ENCODE measurements at regions not wholly inside any gene's neighbourhood (a gene's known extent, or its start where the extent isn't known, plus 50 kb on each side); places are given as distances from the start of the nearest gene placed in this dataset.

DNA sequence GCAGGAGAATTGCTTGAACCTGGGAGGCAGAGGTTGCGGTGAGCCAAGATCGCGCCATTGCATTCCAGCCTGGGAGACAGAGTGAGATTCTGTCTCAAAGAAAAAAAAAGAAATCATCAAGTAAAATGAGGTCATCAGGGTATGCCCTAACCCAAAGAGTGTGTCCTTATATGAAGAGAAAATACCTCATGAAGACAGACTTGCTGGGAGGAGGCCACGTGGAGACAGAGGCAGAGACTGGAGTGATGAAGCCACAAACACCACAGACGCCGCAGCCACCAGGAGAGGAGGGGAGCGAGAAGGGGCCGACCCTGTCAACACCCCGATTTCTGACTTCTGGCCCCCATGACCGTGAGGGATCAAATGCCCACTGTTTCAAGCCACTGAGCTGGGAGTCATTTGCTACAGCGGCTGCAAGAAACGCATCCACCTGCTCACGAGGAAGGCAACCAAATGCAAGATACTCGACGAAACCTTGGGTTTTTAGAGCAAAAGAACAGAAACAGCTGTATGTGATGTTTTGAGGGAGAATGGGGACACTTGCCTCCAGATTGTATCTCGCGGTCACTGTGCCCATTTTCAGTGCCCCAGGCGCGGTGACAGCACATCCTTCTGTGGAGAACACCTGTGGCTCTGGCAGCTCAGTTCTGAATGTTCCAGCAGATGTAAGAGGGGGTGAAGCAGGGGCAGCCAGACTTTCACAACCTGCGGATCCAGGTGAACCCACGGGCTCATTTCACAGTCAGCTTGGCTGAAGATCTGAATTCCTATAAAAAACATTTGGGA is 1317.2 kb downstream of the TBC1D22A start:
- peaks cover 12% of the 10 kb centered on the region for H3K27me3 Mint-ChIP-seq (ENCODE audit: insufficient read depth, low read depth, poor library complexity)
- H3K4me3 Mint-ChIP-seq = no peak overlapping the region
- Histone ChIP-seq H3K27ac (ENCODE audit: low read depth) (no peak overlapping the region), H3K79me2 (replicated peaks; ENCODE audit: insufficient read depth) (no peaks in the 10 kb centered on the region), H3K36me3 (ENCODE audit: insufficient read depth) (no peaks in the 10 kb centered on the region), H2AFZ (no peak overlapping the region), H3K9me2 (ENCODE audit: insufficient read depth) (no peaks in the 10 kb centered on the region; the same call in 1 of the 2 replicates), H3F3A (replicated peaks; ENCODE audit: low read depth) (no peaks in the 10 kb centered on the region), H3K4me1 (ENCODE audit: insufficient read depth) (no peaks in the 10 kb centered on the region), H3K4me2 (no peak overlapping the region), H4K20me1 (replicated peaks; ENCODE audit: insufficient read depth) (no peaks in the 10 kb centered on the region), H3K27me3 (ENCODE audit: insufficient read depth) (no peaks in the 10 kb centered on the region), H3K4me3 (no peak overlapping the region)
- peaks cover 13% of the 10 kb centered on the region; the same call in 2 of the 3 replicates for H3K36me3 Mint-ChIP-seq (ENCODE audit: low read depth)
- H3K27ac Mint-ChIP-seq = no peak overlapping the region
- peaks cover 6% of the 10 kb centered on the region; the same call in 2 of the 3 replicates for H3K4me1 Mint-ChIP-seq
- ATAC-seq (no peak), DNase-seq (ENCODE audit: low spot score) (no peak)
- H3K9me3 Mint-ChIP-seq = peaks cover 12% of the 10 kb centered on the region
- TF ChIP-seq EZH2phosphoT487 (IDR thresholded peaks at IDR 0.05; ENCODE audit: unreplicated experiment) (no peak), POLR2AphosphoS5 (IDR thresholded peaks at IDR 0.05; ENCODE audit: low read depth) (no peak), ZNF331 (CRISPR knock-in tag; IDR thresholded peaks at IDR 0.05; ENCODE audit: low read depth) (no peak), CTCF (conservative IDR thresholded peaks at IDR 0.05; ENCODE audit: low read depth in 2 of 2) (no peak), JUNB (IDR thresholded peaks at IDR 0.05; ENCODE audit: unreplicated experiment) (no peak), ZNF114 (CRISPR knock-in tag; IDR thresholded peaks at IDR 0.05) (no peak), EZH2 (IDR thresholded peaks at IDR 0.05; ENCODE audit: low read depth, unreplicated experiment) (no peak), NANOG (IDR thresholded peaks at IDR 0.05; ENCODE audit: borderline replicate concordance) (no peak), ZNF462 (CRISPR knock-in tag; IDR thresholded peaks at IDR 0.05) (no peak), CREB1 (CRISPR knock-in tag; IDR thresholded peaks at IDR 0.05; ENCODE audit: low read depth) (no peak), STAT1 (IDR thresholded peaks at IDR 0.05; ENCODE audit: unreplicated experiment) (no peak)
- TF ChIP-seq, protein P1, sequence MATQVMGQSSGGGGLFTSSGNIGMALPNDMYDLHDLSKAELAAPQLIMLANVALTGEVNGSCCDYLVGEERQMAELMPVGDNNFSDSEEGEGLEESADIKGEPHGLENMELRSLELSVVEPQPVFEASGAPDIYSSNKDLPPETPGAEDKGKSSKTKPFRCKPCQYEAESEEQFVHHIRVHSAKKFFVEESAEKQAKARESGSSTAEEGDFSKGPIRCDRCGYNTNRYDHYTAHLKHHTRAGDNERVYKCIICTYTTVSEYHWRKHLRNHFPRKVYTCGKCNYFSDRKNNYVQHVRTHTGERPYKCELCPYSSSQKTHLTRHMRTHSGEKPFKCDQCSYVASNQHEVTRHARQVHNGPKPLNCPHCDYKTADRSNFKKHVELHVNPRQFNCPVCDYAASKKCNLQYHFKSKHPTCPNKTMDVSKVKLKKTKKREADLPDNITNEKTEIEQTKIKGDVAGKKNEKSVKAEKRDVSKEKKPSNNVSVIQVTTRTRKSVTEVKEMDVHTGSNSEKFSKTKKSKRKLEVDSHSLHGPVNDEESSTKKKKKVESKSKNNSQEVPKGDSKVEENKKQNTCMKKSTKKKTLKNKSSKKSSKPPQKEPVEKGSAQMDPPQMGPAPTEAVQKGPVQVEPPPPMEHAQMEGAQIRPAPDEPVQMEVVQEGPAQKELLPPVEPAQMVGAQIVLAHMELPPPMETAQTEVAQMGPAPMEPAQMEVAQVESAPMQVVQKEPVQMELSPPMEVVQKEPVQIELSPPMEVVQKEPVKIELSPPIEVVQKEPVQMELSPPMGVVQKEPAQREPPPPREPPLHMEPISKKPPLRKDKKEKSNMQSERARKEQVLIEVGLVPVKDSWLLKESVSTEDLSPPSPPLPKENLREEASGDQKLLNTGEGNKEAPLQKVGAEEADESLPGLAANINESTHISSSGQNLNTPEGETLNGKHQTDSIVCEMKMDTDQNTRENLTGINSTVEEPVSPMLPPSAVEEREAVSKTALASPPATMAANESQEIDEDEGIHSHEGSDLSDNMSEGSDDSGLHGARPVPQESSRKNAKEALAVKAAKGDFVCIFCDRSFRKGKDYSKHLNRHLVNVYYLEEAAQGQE (IDR thresholded peaks at IDR 0.05; ENCODE audit: unreplicated experiment) = no peak
- TF ChIP-seq, protein P2, sequence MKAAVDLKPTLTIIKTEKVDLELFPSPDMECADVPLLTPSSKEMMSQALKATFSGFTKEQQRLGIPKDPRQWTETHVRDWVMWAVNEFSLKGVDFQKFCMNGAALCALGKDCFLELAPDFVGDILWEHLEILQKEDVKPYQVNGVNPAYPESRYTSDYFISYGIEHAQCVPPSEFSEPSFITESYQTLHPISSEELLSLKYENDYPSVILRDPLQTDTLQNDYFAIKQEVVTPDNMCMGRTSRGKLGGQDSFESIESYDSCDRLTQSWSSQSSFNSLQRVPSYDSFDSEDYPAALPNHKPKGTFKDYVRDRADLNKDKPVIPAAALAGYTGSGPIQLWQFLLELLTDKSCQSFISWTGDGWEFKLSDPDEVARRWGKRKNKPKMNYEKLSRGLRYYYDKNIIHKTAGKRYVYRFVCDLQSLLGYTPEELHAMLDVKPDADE (IDR thresholded peaks at IDR 0.05) = no peak

Data from GM23338 (cell line).